WI38 (cell line): ENCODE measurements at regions not wholly inside any gene's neighbourhood (a gene's known extent, or its start where the extent isn't known, plus 50 kb on each side); places are given as distances from the start of the nearest gene placed in this dataset.
"Not testable (repeated sequence)": the region's sequence is repeated elsewhere in the genome, so short reads cannot be mapped to it uniquely, and the experiment has no call there.

Source experiments
- H3K4me3 ChIP-seq: 2 replicates; pipeline ENCODE4 v1.5.1; 2011; ENCODE audit warnings: low read depth, mild to moderate bottlenecking, control low read depth, low read length
- CTCF ChIP-seq: IDR thresholded peaks from 2 replicates; pipeline ENCODE4 v1.5.1; 2012; ENCODE audit warnings: low read depth, mild to moderate bottlenecking, control low read depth, low read length

GRCh38 chr6:85298553-85298952, 151.3 kb upstream of the NT5E start:
- no peak overlapping the region for H3K4me3 ChIP-seq
- TF ChIP-seq CTCF: no peak

- H3K4me3 ChIP-seq: no peak overlapping the region
- TF ChIP-seq CTCF: no peak
Observed at GRCh38 chr6:85291326-85291725, 158.6 kb upstream of the NT5E start.

- no peak overlapping the region for H3K4me3 ChIP-seq
- TF ChIP-seq CTCF: no peak
Observed at GRCh38 chr6:85287654-85288053, 162.2 kb upstream of the NT5E start.

DNA sequence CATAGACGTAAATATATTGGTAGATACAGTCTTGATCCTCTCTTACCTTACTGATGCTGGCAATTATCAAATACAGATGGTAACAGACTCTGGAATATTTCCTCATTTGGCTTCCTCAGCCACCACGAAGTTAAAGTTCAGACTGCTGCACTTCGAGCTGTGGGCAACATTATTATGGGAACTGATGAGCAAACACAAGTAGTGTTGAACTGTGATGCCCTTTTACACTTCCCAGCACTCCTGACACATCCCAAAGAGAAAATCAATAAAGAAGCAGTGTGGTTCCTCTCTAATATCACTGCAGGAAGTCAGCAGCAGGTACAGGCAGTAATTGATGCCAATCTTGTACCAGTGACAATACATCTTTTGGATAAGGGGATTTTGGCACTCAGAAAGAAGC, 162.7 kb upstream of the NT5E start:
- TF ChIP-seq CTCF: no peak
- no peak overlapping the region for H3K4me3 ChIP-seq

- H3K4me3 ChIP-seq: not testable (repeated sequence)
Observed at GRCh38 chr6:85286507-85286906, 163.4 kb upstream of the NT5E start.

- H3K4me3 ChIP-seq: no peak overlapping the region
- TF ChIP-seq CTCF: no peak
Observed at GRCh38 chr6:85285934-85286333, 163.9 kb upstream of the NT5E start.

DNA sequence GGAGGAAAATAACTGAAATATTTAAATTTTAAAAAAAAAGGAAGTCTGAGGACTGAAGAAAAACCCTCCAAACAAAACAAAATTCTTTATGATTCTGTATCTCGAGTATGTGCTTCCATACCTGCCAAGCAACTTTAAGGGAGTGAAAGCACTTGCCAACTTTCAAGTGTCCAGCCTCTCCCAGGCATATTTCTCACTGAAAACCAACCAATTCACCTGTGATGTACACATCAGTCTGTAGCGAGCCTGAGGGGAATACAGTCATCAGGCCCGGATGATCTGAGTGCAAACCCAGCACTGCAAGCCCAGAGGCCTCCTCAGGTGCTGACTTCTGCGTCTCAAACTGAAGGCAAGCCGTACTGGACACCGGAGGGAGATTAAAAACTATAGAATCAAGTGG, 164.8 kb upstream of the NT5E start:
- no peak for TF ChIP-seq CTCF
- no peak overlapping the region for H3K4me3 ChIP-seq

- no peak overlapping the region for H3K4me3 ChIP-seq
- TF ChIP-seq CTCF: no peak
Observed at GRCh38 chr6:85283436-85283835, 166.4 kb upstream of the NT5E start.
